H1 (cell line): ENCODE measurements at regions not wholly inside any gene's neighbourhood (a gene's known extent, or its start where the extent isn't known, plus 50 kb on each side); places are given as distances from the start of the nearest gene placed in this dataset.

Source experiments
- CTCF ChIA-PET: fragments of 300-600 bp; sonication (Branson Sonifier 250); formaldehyde crosslinking; loops from one replicate; lab custom pipeline; 2021; ENCODE audit not compliant: partially characterized antibody; lab: Charles Lee
- POLR2A ChIA-PET: fragments of 300-600 bp; sonication (Branson Sonifier 250); formaldehyde crosslinking; loops from one replicate; lab custom pipeline; 2021; ENCODE audit warnings: inconsistent platforms; ENCODE audit not compliant: partially characterized antibody; lab: Charles Lee
- DNase-seq, 2 experiments: peaks; one replicate each; pipeline versions ENCODE4 v3.0.0 to v3.0.0-alpha.2; 2010 to 2022; ENCODE audit warnings: low spot score in 2 of 2, low read depth in 1 of 2, mixed read lengths in 1 of 2
- FAIRE-seq: peaks from 2 replicates; lab custom pipeline; 2011; peaks lifted over from hg19 to GRCh38; lab: Jason Lieb, UNC
- H2AFZ ChIP-seq: 2 replicates; pipeline ENCODE4 v1.8.1; 2012; ENCODE audit warnings: low read length, inconsistent platforms
- H2AK5ac ChIP-seq: 2 replicates; pipeline ENCODE4 v1.6.1; 2013; ENCODE audit warnings: low read depth, low read length
- H2BK120ac ChIP-seq: replicated peaks from 2 replicates; pipeline ENCODE3; 2013; ENCODE audit warnings: low read depth, low read length, inconsistent platforms
- H2BK12ac ChIP-seq: 2 replicates; pipeline ENCODE4 v1.6.1; 2013; ENCODE audit warnings: low read depth, low read length
- H2BK15ac ChIP-seq: 2 replicates; pipeline ENCODE4 v1.6.1; 2013; ENCODE audit warnings: low read length
- H2BK20ac ChIP-seq: 2 replicates; pipeline ENCODE4 v1.6.1; 2013; ENCODE audit warnings: low read length
- H2BK5ac ChIP-seq: 2 replicates; pipeline ENCODE4 v1.6.1; 2013; ENCODE audit warnings: low read depth, low read length
- H3K14ac ChIP-seq: 2 replicates; pipeline ENCODE4 v1.6.1; 2013; ENCODE audit warnings: inconsistent platforms; ENCODE audit not compliant: insufficient read length
- H3K18ac ChIP-seq: 2 replicates; pipeline ENCODE4 v1.6.1; 2013; ENCODE audit warnings: low read length; ENCODE audit errors: extremely low read depth
- H3K23ac ChIP-seq: 2 replicates; pipeline ENCODE4 v1.6.1; 2013; ENCODE audit warnings: inconsistent platforms; ENCODE audit not compliant: insufficient read length
- H3K23me2 ChIP-seq: 2 replicates; pipeline ENCODE4 v1.6.1; 2013; ENCODE audit warnings: low read depth, low read length
- H3K27ac ChIP-seq: 2 replicates; pipeline ENCODE4 v1.6.1; 2011; ENCODE audit warnings: low read depth, low read length, inconsistent platforms
- H3K27me3 ChIP-seq, 4 experiments: replicated peaks in 1 of 4; 1 replicate in 1 of 4; 2 replicates in 3 of 4; pipeline versions ENCODE4 v1.6.1 to v1.8.1; 2011 to 2013; ENCODE audit warnings: low read length in 3 of 4, mild to moderate bottlenecking in 3 of 4, inconsistent platforms in 2 of 4, mixed read lengths in 2 of 4, moderate library complexity in 1 of 4; ENCODE audit not compliant: control insufficient read depth in 3 of 4, insufficient read depth in 3 of 4; ENCODE audit errors: extremely low read depth in 1 of 4
- H3K36me3 ChIP-seq, 4 experiments: 2 replicates each; pipeline versions ENCODE4 v1.6.1 to v1.8.1; 2011 to 2013; ENCODE audit warnings: mild to moderate bottlenecking in 4 of 4, low read length in 3 of 4, moderate library complexity in 2 of 4, control low read depth in 1 of 4, inconsistent platforms in 1 of 4; ENCODE audit not compliant: insufficient read depth in 4 of 4, control insufficient read depth in 2 of 4
- H3K4ac ChIP-seq: replicated peaks from 2 replicates; pipeline ENCODE3; 2013; ENCODE audit warnings: low read length, low read depth, mixed read lengths, inconsistent platforms; ENCODE audit not compliant: insufficient read length
- H3K4me1 ChIP-seq, 4 experiments: replicated peaks in 1 of 4; 1 replicate in 1 of 4; 2 replicates in 3 of 4; pipeline versions ENCODE4 v1.6.1 to v1.8.1; 2011 to 2013; ENCODE audit warnings: low read length in 3 of 4, inconsistent platforms in 2 of 4, mixed read lengths in 1 of 4; ENCODE audit not compliant: insufficient read depth in 4 of 4, control insufficient read depth in 3 of 4
- H3K4me2 ChIP-seq, 2 experiments: 2 replicates each; pipeline versions ENCODE4 v1.6.1 to v1.8.1; 2011 to 2013; ENCODE audit warnings: low read depth in 2 of 2, low read length in 2 of 2, control low read depth in 1 of 2, inconsistent platforms in 1 of 2, mild to moderate bottlenecking in 1 of 2; ENCODE audit not compliant: insufficient read depth in 1 of 2
- H3K4me3 ChIP-seq, 4 experiments: fragments of 200-600, 300-600 bp in 1 of 4; sonication (generic), shearing (Covaris generic), sonication (Bioruptor Twin) in 1 of 4; 2 replicates each; pipeline versions ENCODE4 v1.5.1 to v1.8.1; 2011 to 2016; ENCODE audit warnings: low read length in 4 of 4, low read depth in 3 of 4, control low read depth in 2 of 4, inconsistent platforms in 2 of 4, mild to moderate bottlenecking in 2 of 4, mixed read lengths in 1 of 4, moderate library complexity in 1 of 4; ENCODE audit not compliant: insufficient read depth in 2 of 4; ENCODE audit errors: extremely low read depth in 1 of 4
- H3K56ac ChIP-seq: replicated peaks from 2 replicates; pipeline ENCODE3; 2013; ENCODE audit warnings: low read depth, mild to moderate bottlenecking, mixed read lengths, low read length, inconsistent platforms; ENCODE audit not compliant: insufficient read length
- H3K79me1 ChIP-seq: 2 replicates; pipeline ENCODE4 v1.6.1; 2013; ENCODE audit warnings: low read depth, low read length, control low read depth
- H3K79me2 ChIP-seq, 2 experiments: 2 replicates each; pipeline versions ENCODE4 v1.6.1 to v1.8.1; 2012 to 2013; ENCODE audit warnings: low read length in 2 of 2, mild to moderate bottlenecking in 2 of 2, inconsistent platforms in 1 of 2; ENCODE audit not compliant: insufficient read depth in 2 of 2, control insufficient read depth in 1 of 2
- H3K9ac ChIP-seq, 4 experiments: replicated peaks in 1 of 4; 1 replicate in 1 of 4; 2 replicates in 3 of 4; pipeline versions ENCODE4 v1.6.1 to v1.8.1; 2011 to 2013; ENCODE audit warnings: low read depth in 3 of 4, low read length in 3 of 4, control low read depth in 2 of 4, mild to moderate bottlenecking in 2 of 4, moderate library complexity in 2 of 4, inconsistent platforms in 1 of 4; ENCODE audit errors: extremely low read depth in 1 of 4
- H3K9me3 ChIP-seq, 2 experiments: 2 replicates each; pipeline versions ENCODE4 v1.6.1 to v1.8.1; 2012 to 2013; ENCODE audit warnings: mild to moderate bottlenecking in 2 of 2, moderate library complexity in 2 of 2, control low read depth in 1 of 2, inconsistent platforms in 1 of 2, low read depth in 1 of 2, low read length in 1 of 2, mixed read lengths in 1 of 2; ENCODE audit not compliant: insufficient read depth in 2 of 2
- H4K20me1 ChIP-seq, 2 experiments: replicated peaks in 1 of 2; 2 replicates each; pipeline versions ENCODE3 to v1.8.1; 2011 to 2013; ENCODE audit warnings: inconsistent platforms in 2 of 2, low read length in 2 of 2, mild to moderate bottlenecking in 1 of 2; ENCODE audit not compliant: insufficient read depth in 2 of 2, control insufficient read depth in 1 of 2
- H4K5ac ChIP-seq: 2 replicates; pipeline ENCODE4 v1.6.1; 2013; ENCODE audit warnings: low read length, low read depth, mixed read lengths, inconsistent platforms; ENCODE audit not compliant: insufficient read length
- H4K8ac ChIP-seq: 2 replicates; pipeline ENCODE4 v1.8.0; 2013; ENCODE audit warnings: mild to moderate bottlenecking, moderate library complexity, low read length, inconsistent platforms; ENCODE audit not compliant: insufficient read depth; ENCODE audit errors: extremely low read depth
- H4K91ac ChIP-seq: replicated peaks from 2 replicates; pipeline ENCODE3; 2013; ENCODE audit warnings: low read length, mixed read lengths, inconsistent platforms; ENCODE audit not compliant: insufficient read length
- GABPA ChIP-seq: IDR thresholded peaks from 2 replicates; pipeline ENCODE4 v1.6.1; 2011; ENCODE audit warnings: mild to moderate bottlenecking, low read length, moderate library complexity, borderline replicate concordance; ENCODE audit not compliant: insufficient read depth
- KDM5A ChIP-seq: fragments of 200-600 bp; IDR thresholded peaks from 2 replicates; pipeline ENCODE4 v1.7.1; 2012; ENCODE audit warnings: mild to moderate bottlenecking, low read length, inconsistent platforms, mixed read lengths
- WGBS, 2 experiments: shearing (Covaris generic) in 1 of 2; methylation state at CpG; one replicate each; pipeline versions ENCODE4 v1.1.6 to v1.1.7; 2013 to 2015; ENCODE audit warnings: low lambda C conversion rate in 2 of 2, mixed read lengths in 2 of 2, inconsistent platforms in 1 of 2, low coverage in 1 of 2, missing lambda C conversion rate in 1 of 2; ENCODE audit not compliant: insufficient replicate concordance in 2 of 2, insufficient coverage in 1 of 2, insufficient read length in 1 of 2; ENCODE audit errors: extremely low coverage in 1 of 2, missing lambda C conversion rate in 1 of 2; 5-methylcytosine and 5-hydroxymethylcytosine counted together

DNA sequence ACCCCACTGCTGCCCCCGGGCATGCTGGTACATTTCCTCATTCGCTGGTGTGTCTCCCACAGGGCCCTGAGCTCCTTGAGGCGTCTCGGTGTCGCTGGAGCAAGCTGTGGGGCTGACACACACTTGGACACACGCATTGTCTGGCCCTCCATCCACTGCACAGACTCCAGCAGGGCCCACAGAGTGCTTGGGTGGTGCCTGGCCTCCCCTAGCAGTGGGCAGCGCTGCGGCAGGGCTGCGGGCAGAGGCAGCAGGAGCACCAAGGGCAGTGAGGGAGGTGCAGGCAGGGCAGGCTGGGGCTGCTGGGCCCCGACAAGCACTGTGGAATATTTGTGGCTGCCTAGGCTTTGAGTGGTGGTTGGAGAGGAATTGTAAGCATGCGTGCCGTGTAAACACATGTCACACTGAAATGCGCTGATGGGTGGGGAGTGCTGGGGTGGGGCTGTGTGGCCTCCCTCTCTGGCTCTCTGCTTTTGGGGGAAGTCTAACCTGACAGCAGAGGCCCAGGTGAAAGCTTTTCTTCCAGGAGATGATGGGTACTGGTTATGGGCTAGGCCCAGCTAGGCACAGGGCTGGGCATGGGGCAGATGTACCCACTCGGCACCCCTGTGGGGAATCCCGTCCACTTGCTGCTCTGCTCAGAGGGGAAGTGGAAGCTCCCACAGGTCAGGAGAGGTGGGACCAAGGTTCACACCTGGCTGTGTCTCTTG, 55.5 kb upstream of the HS6ST1 start:
- H2BK12ac ChIP-seq, result no peak overlapping the region; the same call in 1 of the 2 replicates
- peak overlapping the region; percentile 79; the same call in 1 of the 2 replicates for H4K8ac ChIP-seq
- ChIA-PET POLR2A (interaction anchor here (0.6 to 1.0 kb wide), 2 partner anchors 34 to 42 kb away, joined by 3 to 4 read pairs; no protein-coding TSS in a partner anchor), CTCF (interaction anchor here (0.6 to 2.1 kb wide), 5 partner anchors 11 to 253 kb away, joined by 3 to 10 read pairs (median 4); no protein-coding TSS in a partner anchor)
- H2BK20ac ChIP-seq, result no peak overlapping the region
- H3K9ac ChIP-seq, result no peak overlapping the region
- no peak overlapping the region for H3K27ac ChIP-seq
- H2AK5ac ChIP-seq, result no peak overlapping the region
- H2AFZ ChIP-seq, result no peak overlapping the region
- no peaks in the 10 kb centered on the region for H3K9me3 ChIP-seq
- peaks cover 0 to 13% (median 7%) of the 10 kb centered on the region in 4 experiments; a peak in 5 of 7 replicates for H3K4me1 ChIP-seq
- no peak overlapping the region for H3K4me2 ChIP-seq
- no peak for DNase-seq
- H3K79me2 ChIP-seq, result no peaks in the 10 kb centered on the region
- no peak overlapping the region for H3K23ac ChIP-seq
- WGBS, 2 experiments, result 93% methylated on average over 15 of the region's 15 CpGs; no CpG with 5 or more reads in 1 of the 2 experiments
- no peak overlapping the region for H3K14ac ChIP-seq
- H3K36me3 ChIP-seq, result no peaks in the 10 kb centered on the region
- TF ChIP-seq GABPA (no peak), KDM5A (no peak)
- no peak overlapping the region for H2BK15ac ChIP-seq
- no peak overlapping the region for H2BK120ac ChIP-seq
- no peaks in the 10 kb centered on the region for H3K79me1 ChIP-seq
- H3K4me3 ChIP-seq, result no peak overlapping the region
- no peak overlapping the region for H4K5ac ChIP-seq
- no peaks in the 10 kb centered on the region for H4K20me1 ChIP-seq
- no peak overlapping the region for H3K18ac ChIP-seq
- H3K27me3 ChIP-seq, result peaks cover 0 to 5% (median 0%) of the 10 kb centered on the region in 4 experiments; a peak in 4 of 7 replicates
- no peak overlapping the region for H4K91ac ChIP-seq
- no peaks in the 10 kb centered on the region for H3K23me2 ChIP-seq
- H3K4ac ChIP-seq, result no peak overlapping the region
- no peak for FAIRE-seq
- no peak overlapping the region for H2BK5ac ChIP-seq
- no peak overlapping the region for H3K56ac ChIP-seq
